K562 (cell line): ENCODE measurements at regions not wholly inside any gene's neighbourhood (a gene's known extent, or its start where the extent isn't known, plus 50 kb on each side); places are given as distances from the start of the nearest gene placed in this dataset.

Source experiments
- EHMT2 ChIP-seq: fragments of 450-650 bp; IDR thresholded peaks from 2 replicates; pipeline ENCODE4 v1.6.1; 2018; ENCODE audit warnings: antibody characterized with exemption
- GATA2 ChIP-seq: sonication (generic); formaldehyde crosslinking; IDR thresholded peaks from 2 replicates; pipeline ENCODE4 v1.4.0; 2020; ENCODE audit warnings: mild to moderate bottlenecking, missing genetic modification reagents
- GTF2E2 ChIP-seq: fragments of 200-800 bp; sonication (Bioruptor generic); IDR thresholded peaks from 2 replicates; pipeline ENCODE4 v1.6.1; 2016; ENCODE audit warnings: missing genetic modification characterization, missing compliant biosample characterization
- HMG20B ChIP-seq: fragments of 250-450 bp; sonication (Bioruptor Pico); IDR thresholded peaks from 2 replicates; pipeline ENCODE4 v1.5.0; 2021; ENCODE audit warnings: mild to moderate bottlenecking
- NR3C1 ChIP-seq: sonication (generic); formaldehyde crosslinking; IDR thresholded peaks from 2 replicates; pipeline ENCODE4 v1.8.1; 2022; ENCODE audit warnings: missing genetic modification reagents
- SMARCA4 ChIP-seq: fragments of 450-650 bp; IDR thresholded peaks from 2 replicates; pipeline ENCODE4 v1.6.1; 2016
- SMARCB1 ChIP-seq: IDR thresholded peaks from 2 replicates; pipeline ENCODE4 v1.6.1; 2011; ENCODE audit warnings: improper control_type of control experiment, low read depth; ENCODE audit not compliant: insufficient read length
- TEAD1 ChIP-seq, 2 experiments: fragments of 450-650 bp in 1 of 2; sonication (generic) in 1 of 2; formaldehyde crosslinking; IDR thresholded peaks; 2 replicates each; pipeline versions ENCODE4 v1.4.0 to v1.8.0; 2020 to 2022; ENCODE audit warnings: mild to moderate bottlenecking in 2 of 2, missing genetic modification reagents in 1 of 2
- ZNF318 ChIP-seq, 2 experiments: fragments of 450-650 bp; IDR thresholded peaks; 2 replicates each; pipeline ENCODE4 v1.6.1; 2016; ENCODE audit warnings: mild to moderate bottlenecking in 2 of 2, borderline replicate concordance in 1 of 2, low read depth in 1 of 2, moderate library complexity in 1 of 2
- ZNF407 ChIP-seq: fragments of 450-650 bp; IDR thresholded peaks from 2 replicates; pipeline ENCODE4 v1.6.1; 2016; ENCODE audit warnings: low read depth
- TF ChIP-seq, protein P1 (sequence below): fragments of 450-650 bp; IDR thresholded peaks from 2 replicates; pipeline ENCODE4 v1.6.1; 2017; ENCODE audit warnings: antibody characterized with exemption

GRCh38 chr5:90051756-90052155, 357.8 kb downstream of the CETN3 start (continued):
- TF ChIP-seq ZNF318 (IDR thresholded peaks at IDR 0.05; ENCODE audit: borderline replicate concordance in 1 of 2, low read depth in 1 of 2), result no peak
- TF ChIP-seq ZNF407, result no peak
- no peak for TF ChIP-seq TEAD1 (CRISPR knock-in tag; IDR thresholded peaks at IDR 0.05)
- no peak for TF ChIP-seq EHMT2
- TF ChIP-seq GTF2E2 (tag), result no peak
- TF ChIP-seq SMARCA4, result no peak
- TF ChIP-seq, protein P1, sequence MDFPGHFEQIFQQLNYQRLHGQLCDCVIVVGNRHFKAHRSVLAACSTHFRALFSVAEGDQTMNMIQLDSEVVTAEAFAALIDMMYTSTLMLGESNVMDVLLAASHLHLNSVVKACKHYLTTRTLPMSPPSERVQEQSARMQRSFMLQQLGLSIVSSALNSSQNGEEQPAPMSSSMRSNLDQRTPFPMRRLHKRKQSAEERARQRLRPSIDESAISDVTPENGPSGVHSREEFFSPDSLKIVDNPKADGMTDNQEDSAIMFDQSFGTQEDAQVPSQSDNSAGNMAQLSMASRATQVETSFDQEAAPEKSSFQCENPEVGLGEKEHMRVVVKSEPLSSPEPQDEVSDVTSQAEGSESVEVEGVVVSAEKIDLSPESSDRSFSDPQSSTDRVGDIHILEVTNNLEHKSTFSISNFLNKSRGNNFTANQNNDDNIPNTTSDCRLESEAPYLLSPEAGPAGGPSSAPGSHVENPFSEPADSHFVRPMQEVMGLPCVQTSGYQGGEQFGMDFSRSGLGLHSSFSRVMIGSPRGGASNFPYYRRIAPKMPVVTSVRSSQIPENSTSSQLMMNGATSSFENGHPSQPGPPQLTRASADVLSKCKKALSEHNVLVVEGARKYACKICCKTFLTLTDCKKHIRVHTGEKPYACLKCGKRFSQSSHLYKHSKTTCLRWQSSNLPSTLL, result no peak
- TF ChIP-seq GATA2 (CRISPR knock-in tag), result no peak
- TF ChIP-seq SMARCB1, result no peak
- no peak for TF ChIP-seq HMG20B (CRISPR knock-in tag)
- no peak for TF ChIP-seq NR3C1 (CRISPR knock-in tag)
